Activated CD4-positive, alpha-beta T cell treated with anti-CD3 and anti-CD28 coated beads for 36 hours (primary cell): ENCODE measurements at regions not wholly inside any gene's neighbourhood (a gene's known extent, or its start where the extent isn't known, plus 50 kb on each side); places are given as distances from the start of the nearest gene placed in this dataset.
A peak's percentile ranks its signal among the peaks of the same experiment; 100 is the strongest.

Source experiments
- ATAC-seq: fragments of 200-7000 bp; cut with Tn5 transposase; one replicate; pipeline ENCODE4 v1.10.0; 2021; ENCODE audit warnings: mild to moderate bottlenecking, moderate library complexity
- CTCF ChIA-PET: fragments of 350-600 bp; sonication (Branson Sonifier 250); formaldehyde crosslinking; loops from one replicate; lab custom pipeline; 2021; ENCODE audit warnings: antibody characterized with exemption; lab: Charles Lee
- POLR2A ChIA-PET: fragments of 350-600 bp; sonication (Branson Sonifier 250); formaldehyde crosslinking; loops from one replicate; lab custom pipeline; 2021; ENCODE audit warnings: antibody characterized with exemption, inconsistent platforms; lab: Charles Lee
- DNase-seq: peaks from one replicate; pipeline ENCODE4 v3.0.0-alpha.2; 2020
- H3K27ac Mint-ChIP-seq: one replicate; pipeline ENCODE4 v1.8.0; 2021; ENCODE audit warnings: mixed read lengths
- H3K27me3 Mint-ChIP-seq: one replicate; pipeline ENCODE4 v1.8.0; 2021; ENCODE audit warnings: mixed read lengths
- H3K36me3 Mint-ChIP-seq: one replicate; pipeline ENCODE4 v1.8.0; 2021; ENCODE audit warnings: low read depth, mixed read lengths
- H3K4me1 Mint-ChIP-seq: one replicate; pipeline ENCODE4 v1.8.0; 2021; ENCODE audit warnings: mixed read lengths
- H3K4me3 Mint-ChIP-seq: one replicate; pipeline ENCODE4 v1.8.0; 2021; ENCODE audit warnings: mild to moderate bottlenecking, moderate library complexity, mixed read lengths
- H3K9me3 Mint-ChIP-seq: one replicate; pipeline ENCODE4 v1.8.0; 2021; ENCODE audit warnings: low read depth, mixed read lengths
- intact Hi-C, 2 experiments: fragments of 100-400 bp; cut with DNase I in 1 of 2; cut with micrococcal nuclease in 1 of 2; formaldehyde crosslinking; loops; one replicate each; pipeline versions ENCODE4 v1.14.2 to v1.15.1; 2022 to 2024; cut with DNase I, micrococcal nuclease

DNA sequence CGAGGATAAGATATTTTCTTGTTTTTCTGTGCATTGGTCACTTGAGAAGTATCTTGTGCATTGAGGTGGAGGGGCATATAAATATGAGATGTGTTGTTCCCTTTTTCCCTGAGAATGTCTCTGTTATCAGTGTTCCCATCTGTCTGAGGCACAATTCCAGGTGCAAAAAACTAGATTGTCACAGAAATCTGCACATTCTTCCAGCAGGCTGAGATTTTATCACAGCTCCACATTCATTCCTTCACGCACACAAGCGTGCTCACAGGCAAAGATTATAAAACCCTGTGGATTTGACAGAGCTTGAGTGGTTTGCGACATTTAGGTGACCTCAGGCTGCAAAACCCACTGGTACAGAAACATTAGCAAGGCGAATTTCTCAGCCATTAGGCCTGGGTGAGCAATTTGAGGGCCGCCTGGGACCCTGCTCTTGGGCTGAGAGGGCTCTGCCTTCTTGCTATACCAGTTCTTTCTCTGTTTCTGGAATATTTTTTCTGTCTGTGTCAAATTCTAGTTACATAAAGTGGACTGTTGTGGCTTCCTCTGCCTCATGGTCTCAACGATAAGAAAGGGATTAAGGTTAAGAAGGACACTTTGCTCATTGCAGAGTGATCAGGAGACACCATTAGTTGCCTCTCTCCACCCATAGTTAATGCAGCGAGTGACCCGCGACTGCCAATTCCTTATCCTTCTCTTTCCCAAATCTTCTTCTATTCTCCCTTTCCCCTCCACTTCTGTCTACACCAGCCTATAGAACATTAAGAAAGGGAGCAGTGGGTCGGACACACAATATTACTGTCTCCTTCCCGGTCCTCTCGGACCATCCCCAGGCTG lies 86.7 kb upstream of the C1QTNF7 start:
- ChIA-PET CTCF (interaction anchor here (0.6 kb wide), 1 partner anchor 117 kb away, joined by 3 read pairs; no protein-coding TSS in a partner anchor), POLR2A (no interaction called here)
- DNase-seq (no peak), ATAC-seq (no peak)
- Mint-ChIP-seq H3K4me1 (no peaks in the 10 kb centered on the region), H3K36me3 (peaks cover 2% of the 10 kb centered on the region), H3K9me3 (peaks cover 3% of the 10 kb centered on the region), H3K4me3 (no peak overlapping the region), H3K27me3 (peaks cover 5% of the 10 kb centered on the region), H3K27ac (no peak overlapping the region)
- intact Hi-C loops, result no loop called here

DNA sequence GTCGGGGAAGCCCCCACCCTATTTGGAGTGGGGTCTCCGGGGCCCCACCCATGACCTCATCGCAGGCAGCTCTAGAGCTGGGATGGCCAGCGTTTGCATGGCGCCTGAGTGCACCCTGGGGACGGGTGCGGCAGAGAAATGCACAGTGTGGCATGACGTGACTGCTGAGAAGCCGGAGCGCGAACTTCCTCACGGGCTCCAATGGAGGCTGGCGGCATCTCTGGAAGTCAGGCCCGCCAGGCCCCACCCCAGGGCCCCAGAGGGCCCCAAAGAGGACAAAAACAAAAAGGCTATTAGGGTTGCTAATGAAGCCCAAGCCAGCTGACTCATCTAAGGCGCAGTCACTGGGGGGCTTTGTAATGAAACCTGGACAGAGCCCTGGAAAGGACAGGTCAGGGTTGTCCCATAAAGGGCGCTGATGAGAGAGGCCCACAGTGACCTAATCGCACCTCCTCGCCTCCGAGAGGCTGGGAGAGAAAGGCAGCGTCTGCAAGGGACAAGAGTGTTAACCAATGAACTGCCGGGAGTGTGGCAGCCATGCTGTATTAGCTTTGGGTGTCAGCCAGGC lies 86.0 kb upstream of the C1QTNF7 start:
- ATAC-seq (no peak), DNase-seq (no peak)
- ChIA-PET POLR2A (no interaction called here), CTCF (interaction anchor here (0.6 kb wide), 1 partner anchor 571 kb away, joined by 3 read pairs; no protein-coding TSS in a partner anchor)
- H3K36me3 Mint-ChIP-seq, result peaks cover 2% of the 10 kb centered on the region
- H3K4me1 Mint-ChIP-seq, result no peaks in the 10 kb centered on the region
- H3K4me3 Mint-ChIP-seq, result no peak overlapping the region
- peaks cover 3% of the 10 kb centered on the region for H3K9me3 Mint-ChIP-seq
- H3K27me3 Mint-ChIP-seq, result peaks cover 5% of the 10 kb centered on the region
- H3K27ac Mint-ChIP-seq, result no peak overlapping the region
- intact Hi-C loops, result no loop called here

DNA sequence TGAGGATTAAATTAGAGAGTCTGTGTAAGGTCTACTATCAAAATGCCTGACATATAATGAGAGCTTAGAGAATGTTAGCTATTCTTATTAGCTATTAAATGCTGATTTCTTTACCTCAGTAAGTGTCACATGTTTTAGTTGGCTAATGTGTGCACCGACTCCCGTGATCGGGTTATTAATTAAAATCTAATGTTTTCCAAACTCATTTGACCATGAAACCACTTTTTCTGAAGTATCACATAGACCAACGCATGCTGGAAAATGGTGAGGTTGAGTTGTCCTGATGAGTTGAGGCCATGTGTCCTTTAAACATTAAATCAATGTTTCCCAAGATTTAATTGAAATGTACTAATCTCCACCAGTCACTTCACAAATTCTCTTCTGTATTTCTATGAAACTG lies 84.8 kb upstream of the C1QTNF7 start:
- no peaks in the 10 kb centered on the region for H3K9me3 Mint-ChIP-seq
- ATAC-seq (no peak), DNase-seq (no peak)
- H3K4me3 Mint-ChIP-seq, result no peak overlapping the region
- POLR2A ChIA-PET, result no interaction called here
- H3K27ac Mint-ChIP-seq, result no peak overlapping the region
- CTCF ChIA-PET, result interaction anchor here (0.6 kb wide), 1 partner anchor 731 kb away, joined by 4 read pairs; no protein-coding TSS in a partner anchor
- H3K36me3 Mint-ChIP-seq, result no peaks in the 10 kb centered on the region
- H3K27me3 Mint-ChIP-seq, result peaks cover 5% of the 10 kb centered on the region
- intact Hi-C loops, result no loop called here
- no peaks in the 10 kb centered on the region for H3K4me1 Mint-ChIP-seq

DNA sequence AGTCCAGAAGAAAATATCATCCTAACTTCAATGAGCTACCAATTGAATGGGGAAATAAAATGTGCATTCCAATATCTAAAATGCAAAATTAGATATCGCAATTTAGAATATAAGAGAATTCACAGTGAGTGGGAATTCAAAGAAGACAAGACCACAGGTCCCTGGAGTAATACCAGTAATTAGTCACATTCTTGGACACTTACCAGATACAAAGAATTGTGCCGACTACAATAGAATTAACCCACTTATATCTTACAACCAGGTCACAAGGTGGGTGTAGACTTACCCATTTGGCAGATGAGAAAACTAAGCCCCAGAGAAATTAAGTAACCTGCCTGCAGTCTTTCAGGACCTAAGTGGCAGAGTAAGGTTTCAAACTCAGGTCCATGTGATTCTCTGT lies 84.3 kb upstream of the C1QTNF7 start:
- DNase-seq (no peak), ATAC-seq (no peak)
- CTCF ChIA-PET, result no interaction called here
- Mint-ChIP-seq H3K27me3 (peaks cover 5% of the 10 kb centered on the region), H3K27ac (no peak overlapping the region), H3K36me3 (no peaks in the 10 kb centered on the region), H3K4me3 (no peak overlapping the region), H3K9me3 (no peaks in the 10 kb centered on the region), H3K4me1 (no peaks in the 10 kb centered on the region)
- POLR2A ChIA-PET, result no interaction called here
- intact Hi-C loops, result no loop called here

DNA sequence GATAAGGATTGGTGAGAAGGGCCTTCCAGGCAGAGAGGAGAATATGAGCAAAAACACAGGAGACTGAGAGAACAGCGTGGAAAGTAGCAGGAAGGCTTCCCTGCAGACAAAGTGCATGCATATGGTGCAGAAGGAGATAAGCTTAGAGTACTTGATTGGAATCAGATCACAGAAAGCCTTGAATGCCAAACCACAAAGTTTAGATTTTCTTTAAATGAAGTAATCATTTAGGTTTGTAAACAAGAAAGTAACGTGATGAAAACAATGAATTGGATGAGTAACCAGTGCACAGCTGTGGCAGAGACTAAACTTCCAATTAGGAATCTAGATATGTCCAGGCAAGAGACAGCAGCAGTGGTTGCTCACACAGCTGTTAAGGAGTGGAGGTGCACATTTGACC lies 83.8 kb upstream of the C1QTNF7 start:
- H3K27me3 Mint-ChIP-seq, result peaks cover 5% of the 10 kb centered on the region
- no peak for ATAC-seq
- POLR2A ChIA-PET, result no interaction called here
- peaks cover under 1% of the 10 kb centered on the region for H3K4me1 Mint-ChIP-seq
- H3K9me3 Mint-ChIP-seq, result no peaks in the 10 kb centered on the region
- CTCF ChIA-PET, result no interaction called here
- no peak overlapping the region for H3K4me3 Mint-ChIP-seq
- H3K27ac Mint-ChIP-seq, result no peak overlapping the region
- no peak for DNase-seq
- H3K36me3 Mint-ChIP-seq, result no peaks in the 10 kb centered on the region
- intact Hi-C loops, result no loop called here

DNA sequence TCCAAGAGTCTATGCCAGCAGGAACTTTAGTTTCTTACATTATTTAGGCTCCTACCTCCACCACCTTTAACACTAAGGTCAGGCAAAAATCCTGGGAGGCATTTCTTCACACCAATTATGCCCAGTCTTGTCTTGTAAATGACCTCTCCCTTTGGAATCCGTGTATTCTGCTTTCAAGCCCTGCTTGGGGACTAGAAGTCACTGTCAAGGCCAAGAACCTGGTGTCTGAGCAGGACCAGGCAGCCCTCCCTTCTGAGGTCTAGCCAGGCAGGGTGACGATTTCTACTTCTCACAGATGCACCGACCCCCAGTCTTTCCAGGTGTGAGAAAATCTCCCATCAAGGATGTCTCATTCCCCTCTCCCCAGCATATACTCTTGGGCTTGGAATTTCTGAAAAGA lies 82.7 kb upstream of the C1QTNF7 start:
- DNase-seq (no peak), ATAC-seq (no peak)
- POLR2A ChIA-PET, result no interaction called here
- Mint-ChIP-seq H3K27ac (no peak overlapping the region), H3K36me3 (no peaks in the 10 kb centered on the region), H3K4me3 (no peak overlapping the region), H3K4me1 (peaks cover 8% of the 10 kb centered on the region), H3K9me3 (no peaks in the 10 kb centered on the region), H3K27me3 (peaks cover 4% of the 10 kb centered on the region)
- intact Hi-C loops, result no loop called here
- CTCF ChIA-PET, result no interaction called here

DNA sequence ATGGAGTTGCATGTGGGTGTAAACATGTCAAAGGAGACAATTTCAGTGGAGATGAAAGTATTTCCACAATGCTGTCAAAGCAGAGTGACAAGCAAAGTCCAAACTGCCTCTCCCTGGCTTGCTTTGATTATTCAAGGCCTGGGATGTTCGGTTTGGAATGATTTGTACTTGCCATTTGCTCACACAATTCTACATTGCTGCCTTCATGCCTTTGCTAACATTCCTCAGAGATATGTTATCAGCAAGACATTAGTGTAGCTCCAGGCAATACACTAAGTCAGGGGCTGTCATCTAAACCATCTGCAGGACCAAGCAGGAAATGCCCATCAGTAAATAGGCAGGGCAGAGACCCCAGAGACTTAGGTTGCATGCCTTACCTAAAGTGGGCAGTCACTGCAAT lies 79.6 kb upstream of the C1QTNF7 start:
- Mint-ChIP-seq H3K36me3 (no peaks in the 10 kb centered on the region), H3K9me3 (no peaks in the 10 kb centered on the region), H3K27ac (no peak overlapping the region), H3K27me3 (no peaks in the 10 kb centered on the region), H3K4me3 (no peak overlapping the region), H3K4me1 (peaks cover 8% of the 10 kb centered on the region)
- intact Hi-C loops, result no loop called here
- DNase-seq, result no peak
- no peak for ATAC-seq
- POLR2A ChIA-PET, result no interaction called here
- CTCF ChIA-PET, result no interaction called here

DNA sequence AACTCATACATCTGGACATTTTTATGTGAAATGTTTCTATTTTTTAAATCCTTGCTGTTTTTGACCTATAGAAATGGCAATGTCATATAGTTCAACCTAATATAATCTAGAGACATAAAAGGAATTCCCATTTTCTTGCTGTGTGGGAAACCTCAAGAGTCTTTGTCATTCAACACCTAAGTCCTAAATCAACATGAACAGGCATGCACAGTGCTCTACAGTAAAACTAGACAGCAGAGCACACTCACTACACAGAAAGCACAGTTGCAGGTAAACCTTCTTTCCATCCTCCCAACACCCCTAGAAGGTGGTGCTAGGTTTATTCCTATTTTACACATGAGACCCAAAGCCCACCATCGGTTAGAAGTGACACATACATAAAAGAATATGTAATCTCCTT lies 79.1 kb upstream of the C1QTNF7 start:
- H3K4me1 Mint-ChIP-seq, result peaks cover 8% of the 10 kb centered on the region
- H3K36me3 Mint-ChIP-seq, result no peaks in the 10 kb centered on the region
- DNase-seq (no peak), ATAC-seq (no peak)
- CTCF ChIA-PET, result no interaction called here
- H3K27ac Mint-ChIP-seq, result no peak overlapping the region
- intact Hi-C loops, result no loop called here
- POLR2A ChIA-PET, result no interaction called here
- H3K27me3 Mint-ChIP-seq, result no peaks in the 10 kb centered on the region
- H3K4me3 Mint-ChIP-seq, result no peak overlapping the region
- no peaks in the 10 kb centered on the region for H3K9me3 Mint-ChIP-seq

DNA sequence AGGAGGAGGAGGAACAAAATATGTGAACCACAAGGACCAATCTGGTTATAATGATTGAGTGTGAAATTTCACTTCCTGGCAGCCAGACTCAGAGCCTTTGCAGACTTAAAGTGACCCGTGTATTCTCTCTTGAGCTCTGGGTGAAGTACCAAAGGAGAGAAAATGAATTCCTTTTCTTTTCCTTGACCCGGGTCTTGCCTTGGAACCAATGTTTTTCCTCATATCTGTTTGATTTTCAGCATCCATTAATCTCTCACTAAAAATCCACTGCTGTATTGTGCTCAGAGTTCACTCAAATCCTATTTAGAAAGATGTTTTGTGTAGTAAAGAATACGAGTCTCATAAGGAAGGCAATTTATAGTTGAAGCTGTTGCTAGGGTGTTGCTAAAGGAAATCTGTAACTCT lies 78.3 kb upstream of the C1QTNF7 start:
- POLR2A ChIA-PET, result no interaction called here
- Mint-ChIP-seq H3K27ac (no peak overlapping the region), H3K4me1 (peaks cover 8% of the 10 kb centered on the region), H3K9me3 (no peaks in the 10 kb centered on the region), H3K36me3 (no peaks in the 10 kb centered on the region), H3K27me3 (no peaks in the 10 kb centered on the region), H3K4me3 (no peak overlapping the region)
- DNase-seq (no peak), ATAC-seq (no peak)
- intact Hi-C loops, result no loop called here
- CTCF ChIA-PET, result interaction anchor here (0.6 kb wide), 1 partner anchor 257 kb away, joined by 3 read pairs; no protein-coding TSS in a partner anchor

DNA sequence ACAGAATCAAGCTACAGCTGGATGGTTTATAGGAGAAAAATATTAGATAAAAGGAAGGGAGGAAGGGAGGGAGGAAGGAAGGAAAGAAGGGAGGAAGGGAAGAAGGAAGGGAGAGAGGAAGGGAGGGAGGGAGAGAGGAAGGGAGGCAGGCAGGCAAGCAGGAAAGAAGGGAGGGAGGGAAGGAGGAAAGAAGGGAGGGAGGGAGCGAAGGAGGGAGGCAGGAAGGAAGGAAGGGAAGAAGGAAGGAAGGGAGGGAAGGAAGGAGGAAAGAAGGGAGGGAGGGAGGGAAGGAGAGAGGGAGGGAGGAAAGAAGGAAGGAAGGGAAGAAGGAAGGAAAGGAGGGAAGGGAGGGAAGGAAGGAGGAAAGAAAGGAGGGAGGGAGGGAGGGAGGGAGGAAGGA lies 77.9 kb upstream of the C1QTNF7 start:
- intact Hi-C loops, result no loop called here
- Mint-ChIP-seq H3K36me3 (no peaks in the 10 kb centered on the region), H3K4me1 (peaks cover 8% of the 10 kb centered on the region), H3K27ac (no peak overlapping the region), H3K9me3 (no peaks in the 10 kb centered on the region), H3K27me3 (no peaks in the 10 kb centered on the region), H3K4me3 (no peak overlapping the region)
- ChIA-PET POLR2A (no interaction called here), CTCF (interaction anchor here (0.6 kb wide), 1 partner anchor 257 kb away, joined by 3 read pairs; no protein-coding TSS in a partner anchor)
- ATAC-seq (no peak), DNase-seq (no peak)

DNA sequence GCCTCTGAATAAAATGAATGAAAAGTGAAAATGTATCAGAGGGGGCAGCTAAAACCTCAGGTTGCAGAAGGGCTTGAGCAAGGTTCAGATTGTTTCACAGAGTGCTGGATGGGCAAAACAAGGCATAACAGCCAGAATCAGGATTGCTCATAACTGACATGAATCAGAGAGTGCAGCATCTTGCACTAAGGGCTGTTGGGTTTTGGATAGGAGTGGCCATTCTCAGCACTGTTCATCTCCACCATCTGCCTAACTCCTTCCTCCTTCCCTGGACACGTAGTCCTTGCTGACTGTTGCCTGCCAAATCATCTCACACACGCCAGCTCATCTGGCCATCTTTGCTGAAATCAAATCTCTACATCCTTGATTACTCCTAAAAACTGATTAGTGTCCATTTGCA lies 75.3 kb upstream of the C1QTNF7 start:
- ChIA-PET CTCF (interaction anchor here (0.8 kb wide), 1 partner anchor 26 kb away, joined by 3 read pairs; no protein-coding TSS in a partner anchor), POLR2A (no interaction called here)
- DNase-seq, result no peak
- no peaks in the 10 kb centered on the region for H3K27me3 Mint-ChIP-seq
- peaks cover 8% of the 10 kb centered on the region for H3K4me1 Mint-ChIP-seq
- H3K9me3 Mint-ChIP-seq, result no peaks in the 10 kb centered on the region
- no peak overlapping the region for H3K27ac Mint-ChIP-seq
- ATAC-seq, result peak; percentile 39
- intact Hi-C loops, result no loop called here
- no peak overlapping the region for H3K4me3 Mint-ChIP-seq
- no peaks in the 10 kb centered on the region for H3K36me3 Mint-ChIP-seq

DNA sequence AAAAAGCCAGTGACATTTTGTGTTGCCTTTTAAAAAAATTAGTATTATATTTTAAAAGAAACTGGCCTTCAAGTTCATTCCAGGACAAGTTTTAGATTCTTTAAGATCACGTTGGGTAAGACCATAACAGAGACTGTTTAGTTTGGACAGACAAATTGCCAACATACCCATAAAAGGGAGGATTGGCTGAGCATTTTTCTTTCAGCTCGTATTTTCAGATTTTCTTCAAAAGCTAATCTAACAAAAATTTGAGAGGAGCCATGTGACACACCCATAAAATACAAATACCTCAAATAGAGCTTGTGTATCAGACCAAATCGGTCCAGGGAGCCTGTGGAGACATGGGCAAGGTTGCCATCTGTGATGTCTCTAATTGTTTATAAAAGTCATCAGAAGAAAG lies 74.6 kb upstream of the C1QTNF7 start:
- no peaks in the 10 kb centered on the region for H3K9me3 Mint-ChIP-seq
- ChIA-PET CTCF (no interaction called here), POLR2A (no interaction called here)
- H3K27me3 Mint-ChIP-seq, result no peaks in the 10 kb centered on the region
- intact Hi-C loops, result no loop called here
- no peak overlapping the region for H3K4me3 Mint-ChIP-seq
- no peak for ATAC-seq
- H3K4me1 Mint-ChIP-seq, result peaks cover 8% of the 10 kb centered on the region
- DNase-seq, result no peak
- peak overlapping the region; percentile 9 for H3K27ac Mint-ChIP-seq
- H3K36me3 Mint-ChIP-seq, result peaks cover 2% of the 10 kb centered on the region
